Lower leg skin (tissue), 4 donors: ENCODE measurements at regions not wholly inside any gene's neighbourhood (a gene's known extent, or its start where the extent isn't known, plus 50 kb on each side); places are given as distances from the start of the nearest gene placed in this dataset.

ENCODE experiments used
- DNase-seq, 2 donors: peaks; one replicate each; pipeline ENCODE4 v3.0.0-alpha.2; 2019; ENCODE audit warnings: low spot score in 2 of 2
- H3K4me3 ChIP-seq: fragments of 200-600 bp; sonication (generic); 2 replicates; pipeline ENCODE4 v1.5.1; 2017; ENCODE audit warnings: mild to moderate bottlenecking, low read depth; ENCODE audit not compliant: poor library complexity, severe bottlenecking
- CTCF ChIP-seq, 3 donors: fragments of 450-650 bp; IDR thresholded peaks; one replicate each; pipeline ENCODE4 v1.5.1; 2016; ENCODE audit warnings: antibody characterized with exemption in 3 of 3, mild to moderate bottlenecking in 3 of 3, moderate library complexity in 2 of 3
- POLR2A ChIP-seq, 2 donors: fragments of 450-650 bp; IDR thresholded peaks; one replicate each; pipeline ENCODE4 v1.6.1; 2016 to 2017; ENCODE audit warnings: antibody characterized with exemption in 2 of 2, mild to moderate bottlenecking in 1 of 2, moderate library complexity in 1 of 2
- WGBS, 2 donors: methylation state at CpG; one replicate each; pipeline ENCODE4 v1.1.5; 2018; 5-methylcytosine and 5-hydroxymethylcytosine counted together
- intact Hi-C: fragments of 100-400 bp; cut with DNase I; formaldehyde crosslinking; loops from one replicate; pipeline ENCODE4 v1.15.0; 2023; ENCODE audit warnings: low total_unique reads

- DNase-seq = no peak
- H3K4me3 ChIP-seq = no peak overlapping the region
- intact Hi-C loops = loop anchor here (10.0 kb wide), 1 partner anchor 535 kb away; no protein-coding TSS in a partner anchor
- 56 to 60% methylated on average over 6 of the region's 6 CpGs for WGBS, 2 donors
- TF ChIP-seq CTCF (IDR thresholded peaks at IDR 0.05) (no peak), POLR2A (IDR thresholded peaks at IDR 0.05) (no peak)
These were observed 195.2 kb downstream of the MAP2K6 start for GRCh38 chr17:69609473-69610305.

- no peak for DNase-seq
- 73 to 78% methylated on average over 1 of the region's 1 CpG for WGBS, 2 donors
- H3K4me3 ChIP-seq = no peak overlapping the region
- intact Hi-C loops = no loop called here
- TF ChIP-seq POLR2A (IDR thresholded peaks at IDR 0.05) (no peak), CTCF (IDR thresholded peaks at IDR 0.05) (no peak)
These were observed 205.9 kb downstream of the MAP2K6 start for GRCh38 chr17:69620363-69620762.

- 44 to 78% methylated on average over 2 of the region's 2 CpGs for WGBS, 2 donors
- no peak for TF ChIP-seq CTCF (IDR thresholded peaks at IDR 0.05)
- intact Hi-C loops = no loop called here
- no peak overlapping the region for H3K4me3 ChIP-seq
- DNase-seq = no peak
These were observed 211.0 kb downstream of the MAP2K6 start for GRCh38 chr17:69625474-69625873.

- DNase-seq = no peak
- 38 to 48% methylated on average over 1 of the region's 1 CpG for WGBS, 2 donors
- H3K4me3 ChIP-seq = no peak overlapping the region
- intact Hi-C loops = no loop called here
- no peak for TF ChIP-seq POLR2A (IDR thresholded peaks at IDR 0.05)
- no peak for TF ChIP-seq CTCF (IDR thresholded peaks at IDR 0.05)
These were observed 215.6 kb downstream of the MAP2K6 start for GRCh38 chr17:69630056-69630635.

GRCh38 chr17:69634844-69635243 is 220.3 kb downstream of the MAP2K6 start:
- no peak for DNase-seq
- WGBS, 2 donors = 42 to 61% methylated on average over 1 of the region's 1 CpG
- TF ChIP-seq POLR2A (IDR thresholded peaks at IDR 0.05) (no peak), CTCF (IDR thresholded peaks at IDR 0.05) (no peak)
- no peak overlapping the region for H3K4me3 ChIP-seq
- intact Hi-C loops = no loop called here
